Left ventricle myocardium inferior (tissue), 1 donor: ENCODE measurements at regions not wholly inside any gene's neighbourhood (a gene's known extent, or its start where the extent isn't known, plus 50 kb on each side); places are given as distances from the start of the nearest gene placed in this dataset.
"Not testable (repeated sequence)": the region's sequence is repeated elsewhere in the genome, so short reads cannot be mapped to it uniquely, and the experiment has no call there.

Experiments
- DNase-seq: peaks from one replicate; pipeline ENCODE4 v3.0.0-alpha.2; 2020
- H3K27ac ChIP-seq: fragments of 200-600 bp; replicated peaks from 2 replicates; pipeline ENCODE4 v1.8.0; 2021
- H3K27me3 ChIP-seq: fragments of 200-600 bp; 2 replicates; pipeline ENCODE4 v1.8.0; 2021; ENCODE audit warnings: low read depth
- H3K36me3 ChIP-seq: fragments of 200-600 bp; 2 replicates; pipeline ENCODE4 v1.8.0; 2021
- H3K4me1 ChIP-seq: fragments of 200-600 bp; 2 replicates; pipeline ENCODE4 v1.8.0; 2021
- H3K4me3 ChIP-seq: fragments of 200-600 bp; 2 replicates; pipeline ENCODE4 v1.8.0; 2021; ENCODE audit warnings: mild to moderate bottlenecking, moderate library complexity
- H3K9me3 ChIP-seq: fragments of 200-600 bp; replicated peaks from 2 replicates; pipeline ENCODE4 v1.8.0; 2021
- intact Hi-C: fragments of 100-400 bp; cut with micrococcal nuclease; formaldehyde crosslinking; loops from one replicate; pipeline ENCODE4 v1.11.0; 2022
- TF ChIP-seq, protein P1 (sequence below): fragments of 200-600 bp; IDR thresholded peaks from 2 replicates; pipeline ENCODE4 v1.8.0; 2021; ENCODE audit warnings: antibody characterized with exemption, mild to moderate bottlenecking, borderline replicate concordance
- donor health status: DM: no; HTN: yes; CAD: no; lungs with severe emphysema.

GRCh38 chr5:44183312-44183711 is 205.9 kb downstream of the FGF10 start:
- TF ChIP-seq, protein P1, sequence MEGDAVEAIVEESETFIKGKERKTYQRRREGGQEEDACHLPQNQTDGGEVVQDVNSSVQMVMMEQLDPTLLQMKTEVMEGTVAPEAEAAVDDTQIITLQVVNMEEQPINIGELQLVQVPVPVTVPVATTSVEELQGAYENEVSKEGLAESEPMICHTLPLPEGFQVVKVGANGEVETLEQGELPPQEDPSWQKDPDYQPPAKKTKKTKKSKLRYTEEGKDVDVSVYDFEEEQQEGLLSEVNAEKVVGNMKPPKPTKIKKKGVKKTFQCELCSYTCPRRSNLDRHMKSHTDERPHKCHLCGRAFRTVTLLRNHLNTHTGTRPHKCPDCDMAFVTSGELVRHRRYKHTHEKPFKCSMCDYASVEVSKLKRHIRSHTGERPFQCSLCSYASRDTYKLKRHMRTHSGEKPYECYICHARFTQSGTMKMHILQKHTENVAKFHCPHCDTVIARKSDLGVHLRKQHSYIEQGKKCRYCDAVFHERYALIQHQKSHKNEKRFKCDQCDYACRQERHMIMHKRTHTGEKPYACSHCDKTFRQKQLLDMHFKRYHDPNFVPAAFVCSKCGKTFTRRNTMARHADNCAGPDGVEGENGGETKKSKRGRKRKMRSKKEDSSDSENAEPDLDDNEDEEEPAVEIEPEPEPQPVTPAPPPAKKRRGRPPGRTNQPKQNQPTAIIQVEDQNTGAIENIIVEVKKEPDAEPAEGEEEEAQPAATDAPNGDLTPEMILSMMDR, result no peak
- H3K36me3 ChIP-seq, result no peaks in the 10 kb centered on the region
- no peak overlapping the region for H3K27ac ChIP-seq
- no peak overlapping the region for H3K4me3 ChIP-seq
- no peaks in the 10 kb centered on the region for H3K27me3 ChIP-seq
- DNase-seq, result no peak
- intact Hi-C loops, result no loop called here
- H3K4me1 ChIP-seq, result no peaks in the 10 kb centered on the region
- peaks cover 4% of the 10 kb centered on the region for H3K9me3 ChIP-seq

GRCh38 chr5:44178414-44178813 is 210.8 kb downstream of the FGF10 start:
- Histone ChIP-seq H3K4me1 (no peaks in the 10 kb centered on the region), H3K9me3 (peaks cover 53% of the 10 kb centered on the region), H3K4me3 (no peak overlapping the region), H3K36me3 (no peaks in the 10 kb centered on the region), H3K27me3 (no peaks in the 10 kb centered on the region), H3K27ac (no peak overlapping the region)
- DNase-seq, result no peak
- intact Hi-C loops, result no loop called here
- TF ChIP-seq, protein P1, result no peak

GRCh38 chr5:44167540-44167939 is 221.7 kb downstream of the FGF10 start:
- no peaks in the 10 kb centered on the region for H3K36me3 ChIP-seq
- H3K27ac ChIP-seq, result no peak overlapping the region
- no peak overlapping the region for H3K4me3 ChIP-seq
- TF ChIP-seq, protein P1, result no peak
- H3K4me1 ChIP-seq, result no peaks in the 10 kb centered on the region
- DNase-seq, result no peak
- intact Hi-C loops, result no loop called here
- no peaks in the 10 kb centered on the region for H3K27me3 ChIP-seq
- peaks cover 19% of the 10 kb centered on the region for H3K9me3 ChIP-seq

DNA sequence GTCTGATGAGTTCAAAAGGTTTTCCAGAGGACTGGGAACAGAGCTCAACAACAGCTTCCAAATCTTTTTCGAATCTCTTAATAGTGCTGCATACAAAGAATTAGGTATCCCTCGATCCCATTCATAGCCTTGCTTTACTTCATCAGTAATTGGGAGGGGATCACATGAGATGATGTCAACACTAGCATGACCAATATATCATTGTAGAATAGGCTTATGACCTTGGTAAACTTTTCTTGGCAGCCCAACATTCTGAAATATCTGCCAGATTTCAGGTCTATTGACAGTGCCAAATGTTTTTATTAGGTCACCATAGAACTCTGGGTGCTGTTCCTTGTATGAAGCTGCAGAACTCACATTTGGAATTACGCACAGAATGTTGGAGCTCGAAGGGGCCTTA is 228.9 kb downstream of the FGF10 start:
- no peak for DNase-seq

DNA sequence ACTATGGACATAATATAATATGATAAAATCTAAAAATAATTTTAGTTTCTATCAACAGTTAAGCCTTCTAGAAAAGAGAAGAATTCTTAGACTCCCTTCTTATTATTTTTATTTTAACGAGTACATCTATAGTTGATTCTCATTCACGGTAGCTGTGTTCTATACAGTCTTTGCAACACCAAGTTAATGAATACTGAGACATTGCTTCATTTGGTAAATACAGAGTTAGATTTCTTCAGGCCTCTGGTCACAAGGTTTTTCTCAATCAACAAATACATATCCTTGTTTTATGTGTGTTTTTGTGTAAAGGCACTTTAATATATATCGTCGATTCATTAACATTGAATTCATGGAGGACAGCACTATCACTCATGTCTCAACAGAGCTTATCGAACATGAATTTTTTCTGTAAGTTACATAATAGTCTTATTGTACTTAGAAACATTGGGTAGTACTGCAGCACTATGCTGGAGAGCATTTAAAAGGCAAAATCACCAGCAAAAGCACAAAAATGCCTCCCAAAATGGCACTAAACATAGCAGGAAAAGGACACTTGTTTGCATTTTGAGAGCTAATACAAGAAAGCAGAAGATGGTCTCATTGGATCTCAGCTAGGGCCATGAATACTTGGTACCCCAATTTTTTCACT is 239.0 kb downstream of the FGF10 start:
- no peak for DNase-seq
- Histone ChIP-seq H3K27ac (no peak overlapping the region), H3K36me3 (no peaks in the 10 kb centered on the region), H3K4me3 (no peak overlapping the region), H3K9me3 (peaks cover 21% of the 10 kb centered on the region), H3K27me3 (no peaks in the 10 kb centered on the region), H3K4me1 (no peaks in the 10 kb centered on the region)
- TF ChIP-seq, protein P1, result no peak
- intact Hi-C loops, result no loop called here

More for the DNA sequence above, 228.9 kb downstream of the FGF10 start:
- intact Hi-C loops, result no loop called here
- TF ChIP-seq, protein P1, result no peak
- peaks cover 48% of the 10 kb centered on the region for H3K9me3 ChIP-seq
- no peaks in the 10 kb centered on the region for H3K27me3 ChIP-seq
- no peaks in the 10 kb centered on the region for H3K4me1 ChIP-seq
- no peaks in the 10 kb centered on the region for H3K36me3 ChIP-seq
- no peak overlapping the region for H3K27ac ChIP-seq
- H3K4me3 ChIP-seq, result no peak overlapping the region

- H3K27me3 ChIP-seq, H3K9me3 ChIP-seq: not testable (repeated sequence)
- DNase-seq, result peak; percentile 58
These were observed 271.3 kb downstream of the FGF10 start for GRCh38 chr5:44117947-44118346.

GRCh38 chr5:44108232-44108631 is 281.0 kb downstream of the FGF10 start:
- H3K9me3 ChIP-seq, result peaks cover 62% of the 10 kb centered on the region
- intact Hi-C loops, H3K27me3 ChIP-seq, H3K27ac ChIP-seq, H3K4me3 ChIP-seq, DNase-seq, H3K36me3 ChIP-seq, H3K4me1 ChIP-seq: not testable (repeated sequence)

More at GRCh38 chr5:44117947-44118346, 271.3 kb downstream of the FGF10 start:
- H3K4me1 ChIP-seq, intact Hi-C loops, H3K27ac ChIP-seq, H3K4me3 ChIP-seq, H3K36me3 ChIP-seq: not testable (repeated sequence)
